ENCODE measurements at regions not wholly inside any gene's neighbourhood (a gene's known extent, or its start where the extent isn't known, plus 50 kb on each side); places are given as distances from the start of the nearest gene placed in this dataset.

DNA sequence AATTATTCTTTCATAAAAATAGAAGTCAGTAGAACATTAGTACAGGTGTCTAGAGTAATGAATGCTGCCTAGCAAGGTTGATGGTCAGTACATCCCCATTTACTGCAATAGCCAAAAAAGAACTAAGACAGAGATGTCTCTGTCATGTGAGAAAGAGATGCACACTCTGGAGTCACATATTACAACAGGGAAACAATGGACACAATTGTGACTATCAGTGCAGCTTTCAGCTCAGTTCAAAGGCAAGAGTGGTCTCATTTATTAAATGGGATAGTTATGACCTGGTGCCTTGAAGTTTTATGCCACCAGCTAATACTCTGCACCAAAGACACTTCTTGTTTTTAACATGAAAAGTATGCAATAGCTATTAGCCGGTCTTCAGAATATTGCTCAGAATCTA lies 194.9 kb upstream of the CHAC2 start:
- TF ChIP-seq EP300 (IDR thresholded peaks at IDR 0.05; ENCODE audit: low read depth) (no peak), POLR2A (IDR thresholded peaks at IDR 0.05) (no peak)
- TF ChIP-seq, protein P1, sequence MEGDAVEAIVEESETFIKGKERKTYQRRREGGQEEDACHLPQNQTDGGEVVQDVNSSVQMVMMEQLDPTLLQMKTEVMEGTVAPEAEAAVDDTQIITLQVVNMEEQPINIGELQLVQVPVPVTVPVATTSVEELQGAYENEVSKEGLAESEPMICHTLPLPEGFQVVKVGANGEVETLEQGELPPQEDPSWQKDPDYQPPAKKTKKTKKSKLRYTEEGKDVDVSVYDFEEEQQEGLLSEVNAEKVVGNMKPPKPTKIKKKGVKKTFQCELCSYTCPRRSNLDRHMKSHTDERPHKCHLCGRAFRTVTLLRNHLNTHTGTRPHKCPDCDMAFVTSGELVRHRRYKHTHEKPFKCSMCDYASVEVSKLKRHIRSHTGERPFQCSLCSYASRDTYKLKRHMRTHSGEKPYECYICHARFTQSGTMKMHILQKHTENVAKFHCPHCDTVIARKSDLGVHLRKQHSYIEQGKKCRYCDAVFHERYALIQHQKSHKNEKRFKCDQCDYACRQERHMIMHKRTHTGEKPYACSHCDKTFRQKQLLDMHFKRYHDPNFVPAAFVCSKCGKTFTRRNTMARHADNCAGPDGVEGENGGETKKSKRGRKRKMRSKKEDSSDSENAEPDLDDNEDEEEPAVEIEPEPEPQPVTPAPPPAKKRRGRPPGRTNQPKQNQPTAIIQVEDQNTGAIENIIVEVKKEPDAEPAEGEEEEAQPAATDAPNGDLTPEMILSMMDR (IDR thresholded peaks at IDR 0.05): no peak

Data from transverse colon (tissue), 3 donors.